NT2/D1 (cell line): ENCODE measurements at regions not wholly inside any gene's neighbourhood (a gene's known extent, or its start where the extent isn't known, plus 50 kb on each side); places are given as distances from the start of the nearest gene placed in this dataset.

Experiments used
- YY1 ChIP-seq: IDR thresholded peaks from 2 replicates; pipeline ENCODE4 v1.6.1; 2011; ENCODE audit not compliant: insufficient read length, insufficient read depth
- ZNF274 ChIP-seq: IDR thresholded peaks from 2 replicates; pipeline ENCODE4 v1.6.1; 2011; ENCODE audit warnings: mild to moderate bottlenecking, low read depth, low read length

DNA sequence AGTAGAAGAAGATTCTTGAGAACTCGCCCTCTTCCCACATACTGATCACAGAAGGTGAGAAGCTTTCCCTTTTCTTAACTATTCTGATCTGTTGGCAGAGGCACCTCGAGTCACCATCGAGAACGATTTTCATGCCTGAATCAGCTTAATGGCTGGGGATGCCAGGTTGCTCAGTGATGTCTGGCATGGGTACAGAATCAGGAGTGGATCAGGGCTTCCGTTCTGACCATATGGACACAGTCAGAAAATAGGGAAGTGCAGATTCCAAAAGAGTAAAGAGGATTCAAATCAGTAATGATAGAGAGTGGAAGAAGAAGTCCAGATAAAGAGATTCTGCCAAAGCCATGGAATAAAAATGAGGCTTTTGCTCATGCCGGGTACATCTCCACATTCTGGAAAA lies 52.0 kb upstream of the GRB10 start:
- TF ChIP-seq YY1 (no peak), ZNF274 (no peak)
